ENCODE measurements at regions not wholly inside any gene's neighbourhood (a gene's known extent, or its start where the extent isn't known, plus 50 kb on each side); places are given as distances from the start of the nearest gene placed in this dataset.

DNA sequence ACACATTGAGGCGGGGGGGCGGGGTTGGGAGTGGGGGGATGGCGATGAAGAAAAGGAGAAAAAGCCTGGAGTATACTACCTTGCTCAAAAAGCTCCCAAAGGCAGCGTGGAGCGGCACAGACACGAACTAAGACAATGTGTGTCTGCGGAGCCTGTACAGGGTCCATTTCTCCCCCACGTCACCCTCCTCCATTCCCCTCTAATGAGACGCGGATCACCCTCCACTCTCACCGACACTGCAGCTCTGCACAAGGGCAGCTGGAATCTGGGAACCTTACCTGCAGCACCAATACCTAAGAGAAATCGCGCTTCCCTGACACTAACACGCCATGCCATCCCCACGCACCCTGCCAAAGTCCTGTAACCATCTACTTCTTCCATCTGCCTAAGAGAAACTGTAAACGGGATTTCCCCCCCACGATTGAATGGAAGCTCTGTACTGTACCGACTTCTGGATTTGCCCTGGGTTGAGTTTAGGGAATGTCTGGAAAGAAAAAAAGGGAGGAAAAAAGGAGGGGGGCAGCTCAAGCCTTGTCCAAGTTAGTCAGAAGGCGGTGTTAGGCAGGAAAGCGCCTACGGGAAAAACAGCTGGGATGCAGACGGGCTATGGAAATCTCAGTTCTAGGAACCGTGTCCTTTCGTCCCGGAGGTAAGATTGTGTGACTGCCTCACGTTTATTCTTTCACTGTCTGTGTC, 125.7 kb upstream of the C11orf58 start:
- TF ChIP-seq POLR2AphosphoS5 (IDR thresholded peaks at IDR 0.05; ENCODE audit: low read depth, low read length) (no peak), REST (IDR thresholded peaks at IDR 0.05; ENCODE audit: insufficient read depth in 1 of 2, low read depth in 2 of 2, low read length in 2 of 2) (no peak), TAF1 (IDR thresholded peaks at IDR 0.05; ENCODE audit: borderline replicate concordance, insufficient read depth, low read length) (no peak), SIN3A (IDR thresholded peaks at IDR 0.05; ENCODE audit: borderline replicate concordance, insufficient read depth, low read length) (no peak), FOXP2 (optimal IDR thresholded peaks at IDR 0.05; ENCODE audit: borderline replicate concordance, extremely low read depth, extremely low read length, insufficient read depth) (no peak)

DNA sequence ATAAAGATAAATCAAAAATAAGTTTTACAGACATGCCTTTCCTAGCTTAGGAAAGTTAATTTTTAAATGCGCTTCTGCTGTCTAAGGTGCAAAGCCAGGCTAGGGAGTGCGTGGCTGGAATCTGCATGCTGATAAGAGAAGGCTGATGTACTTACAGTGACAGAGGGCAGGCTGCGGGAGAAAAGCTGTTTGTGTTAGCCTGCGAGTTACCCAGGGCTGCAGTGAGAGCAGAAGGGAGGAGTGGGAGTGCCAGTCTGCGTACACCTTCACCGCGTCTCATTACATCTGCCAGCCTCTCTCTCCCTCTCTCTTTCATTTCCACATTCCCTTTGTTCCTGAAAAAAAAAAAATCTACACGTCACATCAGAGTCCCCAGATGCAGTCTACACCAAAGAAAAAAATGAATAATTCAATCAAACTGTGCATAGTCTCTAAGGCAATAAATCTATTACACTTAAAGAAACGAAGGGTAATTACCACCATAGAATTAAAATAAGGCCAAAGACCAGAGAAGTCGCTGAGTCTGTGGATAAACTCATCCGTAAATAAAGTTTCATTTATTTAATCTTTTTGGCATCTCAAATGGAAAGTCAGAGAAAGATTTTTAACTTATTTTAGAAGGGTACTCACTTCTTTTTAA, 126.4 kb upstream of the C11orf58 start:
- no peak for TF ChIP-seq REST (IDR thresholded peaks at IDR 0.05; ENCODE audit: insufficient read depth in 1 of 2, low read depth in 2 of 2, low read length in 2 of 2)

DNA sequence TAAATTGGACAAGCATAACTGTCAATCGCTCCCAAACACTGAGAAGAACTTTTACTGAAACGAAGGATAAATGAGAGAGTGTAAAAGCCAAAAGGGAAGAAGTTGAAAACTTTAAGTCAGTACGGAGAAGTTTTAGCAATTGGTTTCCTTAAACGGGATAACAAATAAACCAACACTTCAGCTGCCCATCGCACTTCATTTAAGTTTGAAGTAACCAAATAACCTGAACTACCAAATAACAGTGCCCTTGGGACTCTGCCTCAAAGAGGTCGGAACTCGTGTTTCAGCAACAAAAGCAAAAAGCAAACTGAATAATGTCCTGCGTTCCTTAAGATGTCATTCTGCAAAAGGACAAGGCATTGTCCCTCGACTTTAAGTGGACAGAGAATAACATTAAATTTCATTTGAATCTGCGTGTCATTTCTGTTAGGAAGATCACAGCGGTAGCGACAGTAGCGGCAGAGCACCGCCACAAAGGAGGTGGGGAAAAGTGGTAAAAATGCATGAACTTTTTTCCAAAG, 127.0 kb upstream of the C11orf58 start:
- TF ChIP-seq POLR2AphosphoS5 (IDR thresholded peaks at IDR 0.05; ENCODE audit: low read depth, low read length) (no peak), REST (IDR thresholded peaks at IDR 0.05; ENCODE audit: insufficient read depth in 1 of 2, low read depth in 2 of 2, low read length in 2 of 2) (no peak), TAF1 (IDR thresholded peaks at IDR 0.05; ENCODE audit: borderline replicate concordance, insufficient read depth, low read length) (no peak), SIN3A (IDR thresholded peaks at IDR 0.05; ENCODE audit: borderline replicate concordance, insufficient read depth, low read length) (no peak), FOXP2 (optimal IDR thresholded peaks at IDR 0.05; ENCODE audit: borderline replicate concordance, extremely low read depth, extremely low read length, insufficient read depth) (no peak)

DNA sequence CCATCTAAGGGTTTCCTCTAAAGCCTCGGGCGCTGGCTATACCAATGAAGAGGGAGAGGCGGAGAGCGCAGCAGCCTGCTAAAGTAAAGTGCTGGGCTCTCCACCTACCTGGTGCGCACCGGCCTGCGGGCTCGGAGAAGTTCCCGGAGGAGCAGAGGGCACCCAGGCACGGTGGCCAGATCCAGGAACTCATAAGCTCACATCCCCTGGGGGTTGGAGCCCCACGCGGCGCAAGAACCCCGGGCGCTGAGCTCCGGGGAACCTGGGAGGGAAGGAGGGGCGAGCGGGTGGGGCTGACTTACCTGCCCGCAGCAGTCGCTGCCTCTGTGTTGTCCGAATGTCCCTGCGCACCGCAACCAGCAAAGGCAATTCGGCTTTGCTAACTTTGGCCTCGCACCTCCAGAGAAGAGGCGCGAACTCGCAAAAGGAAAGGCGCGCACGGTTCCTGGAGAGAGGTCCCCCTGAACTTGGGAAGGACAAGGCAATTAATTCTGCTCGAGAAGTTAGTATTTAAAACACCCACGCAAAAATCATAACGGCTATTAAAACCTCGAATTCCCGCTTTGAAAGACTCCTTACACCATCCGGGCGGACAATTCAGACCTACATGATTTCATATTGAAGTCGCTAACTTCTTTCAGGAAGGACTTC, 127.6 kb upstream of the C11orf58 start:
- TF ChIP-seq FOXP2 (optimal IDR thresholded peaks at IDR 0.05; ENCODE audit: borderline replicate concordance, extremely low read depth, extremely low read length, insufficient read depth), result no peak
- no peak for TF ChIP-seq SIN3A (IDR thresholded peaks at IDR 0.05; ENCODE audit: borderline replicate concordance, insufficient read depth, low read length)
- no peak for TF ChIP-seq POLR2AphosphoS5 (IDR thresholded peaks at IDR 0.05; ENCODE audit: low read depth, low read length)
- no peak for TF ChIP-seq TAF1 (IDR thresholded peaks at IDR 0.05; ENCODE audit: borderline replicate concordance, insufficient read depth, low read length)
- TF ChIP-seq REST (IDR thresholded peaks at IDR 0.05; ENCODE audit: insufficient read depth in 1 of 2, low read depth in 2 of 2, low read length in 2 of 2), result no peak
